HG03095 (cell line): ENCODE measurements at regions not wholly inside any gene's neighbourhood (a gene's known extent, or its start where the extent isn't known, plus 50 kb on each side); places are given as distances from the start of the nearest gene placed in this dataset.

Experiments used
- ATAC-seq: cut with Tn5 transposase; IDR thresholded peaks from one replicate; pipeline ENCODE4 v1.9.1; 2021; ENCODE audit warnings: moderate library complexity; ENCODE audit not compliant: unreplicated experiment

DNA sequence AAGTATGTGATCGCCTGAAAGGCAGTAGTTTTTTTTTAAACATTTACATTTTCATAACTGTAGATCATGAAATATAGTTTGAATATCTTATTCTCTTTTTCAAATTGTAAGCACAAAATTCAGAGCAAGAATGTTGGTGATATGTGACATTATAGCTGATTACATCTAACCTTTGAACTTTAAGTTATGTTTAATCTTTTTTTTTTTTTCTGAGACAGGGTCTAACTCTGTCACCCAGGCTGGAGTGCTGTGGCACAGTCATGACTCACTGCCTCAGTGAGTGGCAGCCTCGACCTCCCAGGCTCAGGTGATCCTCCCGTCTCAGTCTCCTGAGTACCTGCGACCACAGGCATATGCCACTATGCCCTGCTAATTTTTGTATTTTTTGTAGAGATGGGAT, 278.7 kb upstream of the NEBL start:
- no peak for ATAC-seq

GRCh38 chr10:21174715-21175495, 277.8 kb upstream of the NEBL start:
- no peak for ATAC-seq

DNA sequence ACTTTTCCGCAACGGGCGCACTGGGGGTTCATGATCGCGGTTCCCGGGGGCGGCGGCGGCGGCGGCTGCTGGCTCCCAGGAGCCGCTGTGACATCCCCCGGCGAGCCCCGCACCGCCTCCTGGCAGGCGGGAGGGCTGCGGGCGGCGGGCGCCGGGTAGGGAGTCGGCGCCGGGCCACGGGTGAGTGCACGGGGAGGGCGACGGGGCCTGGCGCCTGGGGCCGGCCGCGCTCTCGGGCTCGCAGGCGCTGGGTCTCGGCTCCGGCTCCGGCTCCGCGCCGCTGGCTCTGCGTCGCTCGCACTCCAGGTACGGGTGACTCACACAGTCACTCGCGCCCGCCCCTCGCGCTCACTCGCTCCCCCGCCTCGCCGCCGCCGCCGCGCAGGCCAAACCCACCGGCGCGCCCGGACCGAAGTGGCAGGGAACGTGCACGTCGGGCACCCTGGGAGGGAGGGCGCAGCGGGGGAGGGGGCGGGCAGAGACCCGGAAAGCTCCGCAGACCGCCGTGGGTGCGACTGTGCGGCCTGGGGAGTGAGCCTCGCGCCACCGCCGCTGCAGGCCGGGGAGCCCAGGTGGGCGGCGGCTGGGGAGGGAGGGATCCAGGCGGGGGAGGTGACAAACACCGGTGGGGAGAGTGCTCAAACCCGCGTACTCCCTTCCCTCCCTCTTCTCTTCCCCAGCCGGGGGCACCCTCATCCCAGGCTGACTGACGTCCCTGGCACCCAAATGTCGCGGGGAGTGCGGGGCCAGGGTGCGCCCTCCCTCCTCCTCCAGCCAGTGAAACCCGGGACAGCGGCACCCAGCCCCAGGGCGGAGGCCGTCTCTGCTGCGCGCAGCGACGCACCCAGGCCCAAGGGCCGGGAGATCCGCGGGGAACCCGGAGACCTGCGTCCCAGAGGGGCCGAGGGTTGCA, 276.9 kb upstream of the NEBL start:
- no peak for ATAC-seq

GRCh38 chr10:21172930-21173801, 276.1 kb upstream of the NEBL start:
- no peak for ATAC-seq

DNA sequence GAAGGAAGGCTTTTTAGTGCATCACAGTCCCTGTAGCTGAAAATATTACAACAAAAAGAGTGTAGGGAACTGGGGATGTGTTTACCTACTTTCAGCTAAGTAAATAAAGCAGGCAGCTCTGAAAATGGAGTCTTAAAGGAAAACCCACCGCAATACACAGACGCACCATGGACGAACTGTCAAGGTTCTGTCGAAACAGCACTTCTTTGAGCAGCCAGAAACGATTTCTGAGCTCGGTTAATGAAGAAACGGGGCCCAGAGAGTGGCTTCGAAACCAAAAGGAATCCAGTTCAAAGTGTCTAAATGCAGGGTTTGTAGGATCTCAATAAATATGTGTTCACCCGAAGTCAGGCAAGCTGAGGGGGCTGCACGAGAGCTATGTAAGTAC, 275.4 kb upstream of the NEBL start:
- no peak for ATAC-seq

DNA sequence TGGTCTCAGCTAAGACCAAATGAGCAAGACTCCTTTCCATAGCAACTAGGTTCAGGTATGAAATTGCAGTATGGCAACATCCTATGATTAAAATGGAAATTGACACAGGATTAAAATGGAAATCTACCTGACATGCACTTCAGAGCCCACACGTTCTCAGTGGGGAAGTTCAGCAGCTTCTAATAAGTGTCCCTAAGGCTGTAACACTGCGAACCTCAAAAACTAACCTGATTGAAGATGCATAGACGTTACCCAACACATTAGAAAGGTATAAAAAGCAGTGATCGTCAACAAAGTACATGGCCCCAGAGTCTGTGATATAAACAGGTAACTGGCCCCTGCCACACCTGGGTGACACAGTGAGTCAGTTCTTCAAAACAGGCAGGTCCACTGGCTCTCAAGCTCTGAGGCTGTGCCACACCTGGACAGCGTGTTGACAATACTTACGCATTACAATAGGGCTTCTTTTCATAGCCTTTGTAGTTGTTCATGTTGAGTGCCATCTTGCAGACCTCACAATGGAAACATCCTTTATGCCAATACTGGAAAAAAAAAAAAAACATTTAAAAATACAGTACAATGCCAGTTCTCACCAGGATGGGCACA, 274.9 kb upstream of the NEBL start:
- ATAC-seq = no peak

DNA sequence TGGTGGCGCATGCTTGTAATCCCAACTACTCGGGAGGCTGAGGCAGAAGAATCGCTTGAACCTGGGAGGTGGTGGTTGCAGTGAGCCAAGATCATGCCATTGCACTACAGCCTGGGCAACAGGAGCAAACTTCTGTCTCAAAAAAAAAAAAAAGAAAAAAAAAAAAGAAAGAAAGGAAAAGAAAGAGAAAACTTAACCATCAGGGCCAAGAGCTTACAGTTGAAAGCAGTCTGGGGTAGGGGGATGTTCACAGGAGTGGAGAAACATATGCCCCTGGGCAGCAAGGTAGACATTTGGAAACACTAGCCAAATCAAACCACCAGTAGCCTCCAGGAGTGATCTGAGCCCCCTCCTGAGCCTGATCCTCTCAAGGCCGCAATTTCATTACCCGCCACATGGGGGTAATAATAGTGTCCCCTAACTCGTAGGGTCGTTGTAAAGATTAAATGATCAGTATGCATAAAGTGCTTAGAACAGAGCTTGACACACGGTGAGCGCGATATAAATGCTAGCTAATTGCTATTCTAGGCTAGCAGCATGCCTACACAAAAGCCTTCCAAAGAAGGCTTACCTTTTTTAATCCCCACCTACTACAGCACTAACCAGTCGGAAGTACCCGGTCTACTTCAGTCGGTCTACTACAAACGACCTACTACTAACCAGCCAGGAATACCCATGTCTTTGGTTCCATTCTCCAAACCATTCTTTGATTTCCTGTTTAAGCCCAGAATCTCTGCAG, 274.3 kb upstream of the NEBL start:
- no peak for ATAC-seq

GRCh38 chr10:21170216-21170615, 273.1 kb upstream of the NEBL start:
- no peak for ATAC-seq

DNA sequence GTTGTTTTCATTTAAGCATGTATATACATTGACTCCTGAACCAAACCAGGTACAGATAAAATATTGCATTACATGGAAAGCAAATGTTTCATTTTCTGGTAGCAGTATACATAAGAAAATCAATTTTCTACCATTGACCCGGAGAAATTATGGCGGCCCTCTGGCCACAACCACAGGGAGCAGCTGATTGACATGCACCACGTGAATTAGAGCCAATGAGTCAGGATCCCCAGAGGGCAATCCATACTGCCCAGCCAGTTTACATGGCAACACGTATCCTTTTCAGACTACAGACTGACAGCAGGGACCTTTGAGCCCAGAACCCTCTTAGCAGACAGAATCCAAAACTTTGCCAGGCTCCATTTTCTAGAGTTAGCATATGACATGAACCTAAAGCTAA, 272.2 kb upstream of the NEBL start:
- no peak for ATAC-seq

DNA sequence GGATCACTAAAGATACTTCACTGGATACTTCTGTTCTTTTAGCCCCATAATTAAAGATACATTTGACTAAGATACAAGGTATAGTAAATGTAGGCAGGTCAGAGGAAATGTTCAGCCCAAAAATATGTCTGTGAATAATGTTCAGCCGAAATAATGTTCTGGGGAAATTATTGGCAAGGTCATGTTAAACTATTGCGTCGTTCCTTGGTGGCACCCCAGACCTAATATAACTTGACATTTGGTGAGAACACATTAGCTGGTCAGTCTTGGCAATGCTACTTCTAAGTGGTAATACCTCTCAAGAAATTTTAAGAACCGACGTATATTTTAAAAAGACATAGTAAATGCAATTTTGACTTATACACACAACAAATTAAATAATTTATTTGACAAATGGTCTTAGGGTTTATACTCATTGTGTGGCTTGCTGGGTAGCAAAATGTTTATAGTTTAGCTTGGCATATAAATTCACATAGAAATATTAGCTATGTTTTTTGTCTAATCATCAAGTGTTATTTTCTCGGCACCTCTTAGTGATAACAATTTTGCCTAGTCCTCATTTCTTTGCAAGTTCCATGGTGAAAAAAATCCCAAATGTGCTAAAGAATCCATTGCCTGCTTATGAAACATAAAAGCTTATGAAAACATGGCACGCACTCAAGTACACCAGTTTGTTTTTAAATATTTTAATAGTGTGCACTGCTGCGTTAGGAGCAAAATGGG, 270.3 kb upstream of the NEBL start:
- no peak for ATAC-seq

- ATAC-seq = no peak
These were observed 269.6 kb upstream of the NEBL start for GRCh38 chr10:21166557-21167287.

GRCh38 chr10:21165489-21165888, 268.4 kb upstream of the NEBL start:
- ATAC-seq = no peak

GRCh38 chr10:21164687-21165086, 267.6 kb upstream of the NEBL start:
- ATAC-seq = no peak

- no peak for ATAC-seq
These were observed 265.8 kb upstream of the NEBL start for GRCh38 chr10:21162948-21163347.

GRCh38 chr10:21161647-21162046, 264.5 kb upstream of the NEBL start:
- no peak for ATAC-seq

- no peak for ATAC-seq
These were observed 264.0 kb upstream of the NEBL start for GRCh38 chr10:21161090-21161625.

DNA sequence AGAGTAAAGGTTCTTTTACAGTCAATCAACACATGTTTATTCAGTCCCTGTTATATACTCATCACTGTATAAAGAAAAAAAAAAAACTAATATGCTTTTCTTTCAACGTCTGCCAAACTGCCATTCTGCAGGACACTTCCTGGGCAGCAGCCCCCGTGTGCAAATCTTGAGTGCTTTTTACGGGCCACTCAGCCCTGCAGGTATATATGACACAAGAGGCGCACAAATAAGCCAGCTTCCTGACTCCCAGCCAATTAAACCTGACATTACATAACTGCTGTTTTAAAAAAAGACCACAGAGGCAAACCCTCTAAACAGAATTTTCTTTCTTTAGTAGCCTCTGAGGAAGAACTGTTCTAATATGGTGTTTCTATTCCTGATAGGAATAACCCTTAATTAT, 263.0 kb upstream of the NEBL start:
- ATAC-seq = no peak

DNA sequence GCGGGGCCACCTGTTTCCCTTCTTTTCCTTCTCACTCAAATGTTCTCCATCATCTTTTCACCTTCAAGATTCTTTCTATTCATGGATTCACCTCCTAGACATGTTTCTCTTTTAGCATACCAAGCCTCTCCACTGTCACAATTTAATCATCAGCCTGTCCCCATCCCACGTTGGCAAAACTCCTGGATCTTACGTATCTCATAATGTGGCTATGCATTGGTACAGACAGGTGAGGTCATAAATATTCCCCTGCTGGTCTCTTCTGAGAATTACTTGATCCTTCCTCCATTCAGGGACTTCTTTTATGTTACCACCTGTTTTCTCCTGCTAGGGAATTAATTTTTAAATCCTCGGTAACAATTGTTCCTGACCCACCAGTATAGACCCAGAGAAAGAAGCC, 262.6 kb upstream of the NEBL start:
- no peak for ATAC-seq

DNA sequence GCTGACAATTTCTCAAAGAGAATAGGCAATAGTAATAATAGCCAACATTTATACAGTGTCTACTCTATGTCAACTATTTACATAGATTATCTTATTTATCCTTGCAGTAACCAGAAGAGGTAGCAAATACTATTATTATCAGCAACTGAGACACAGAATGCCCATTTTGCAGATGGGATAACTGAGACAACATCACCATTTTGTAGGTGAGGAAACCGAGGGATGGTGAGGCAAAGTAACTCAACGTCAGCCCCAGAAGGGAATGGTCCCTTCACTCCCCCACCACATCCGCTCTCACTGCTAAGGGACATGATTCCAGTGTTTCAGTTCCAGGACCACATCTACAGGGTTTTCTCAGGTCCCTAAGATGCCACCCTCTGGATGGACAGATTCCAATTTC, 261.2 kb upstream of the NEBL start:
- no peak for ATAC-seq
